ENCODE measurements at regions not wholly inside any gene's neighbourhood (a gene's known extent, or its start where the extent isn't known, plus 50 kb on each side); places are given as distances from the start of the nearest gene placed in this dataset.
"Not testable (repeated sequence)": the region's sequence is repeated elsewhere in the genome, so short reads cannot be mapped to it uniquely, and the experiment has no call there.

GRCh38 chr5:82599692-82600091 lies 321.5 kb upstream of the RPS23 start:
- Mint-ChIP-seq H3K27me3 (no peaks in the 10 kb centered on the region), H3K9me3 (no peaks in the 10 kb centered on the region), H3K36me3 (ENCODE audit: insufficient read depth) (no peaks in the 10 kb centered on the region), H3K27ac (no peak overlapping the region), H3K4me1 (ENCODE audit: low read depth in 2 of 2) (no peaks in the 10 kb centered on the region), H3K4me3 (no peak overlapping the region)
- DNase-seq (no peak), ATAC-seq (replicated peaks) (no peak)

GRCh38 chr5:82599030-82599429 lies 320.9 kb upstream of the RPS23 start:
- H3K9me3 Mint-ChIP-seq = no peaks in the 10 kb centered on the region
- DNase-seq = no peak
- no peaks in the 10 kb centered on the region for H3K27me3 Mint-ChIP-seq
- ATAC-seq (replicated peaks) = no peak
- no peak overlapping the region for H3K27ac Mint-ChIP-seq
- no peaks in the 10 kb centered on the region for H3K36me3 Mint-ChIP-seq (ENCODE audit: insufficient read depth)
- H3K4me1 Mint-ChIP-seq (ENCODE audit: low read depth in 2 of 2) = no peaks in the 10 kb centered on the region
- no peak overlapping the region for H3K4me3 Mint-ChIP-seq

DNA sequence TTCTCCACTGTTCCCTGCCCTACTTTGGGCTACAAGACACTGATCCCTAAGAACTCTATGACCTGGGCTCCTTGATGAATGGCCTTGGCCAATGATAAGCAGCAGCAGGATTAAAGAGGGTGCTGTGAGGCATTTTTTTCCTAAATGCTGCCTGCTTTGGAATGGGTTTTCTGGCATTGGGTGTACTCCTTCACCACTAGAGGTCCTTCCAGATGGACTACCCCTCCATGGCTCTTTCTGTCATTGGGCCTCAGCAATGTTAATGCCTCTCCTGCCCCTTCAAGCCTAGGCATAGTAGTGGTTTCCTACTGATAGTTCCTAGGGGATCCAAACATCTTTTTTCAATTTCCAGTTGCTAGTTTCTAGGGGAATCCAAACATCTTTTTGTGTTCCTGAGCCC lies 319.3 kb upstream of the RPS23 start:
- H3K27me3 Mint-ChIP-seq = no peaks in the 10 kb centered on the region
- DNase-seq (no peak), ATAC-seq (replicated peaks) (no peak)
- H3K9me3 Mint-ChIP-seq = no peaks in the 10 kb centered on the region
- no peak overlapping the region for H3K4me3 Mint-ChIP-seq
- no peaks in the 10 kb centered on the region for H3K36me3 Mint-ChIP-seq (ENCODE audit: insufficient read depth)
- no peaks in the 10 kb centered on the region for H3K4me1 Mint-ChIP-seq (ENCODE audit: low read depth in 2 of 2)
- no peak overlapping the region for H3K27ac Mint-ChIP-seq

GRCh38 chr5:82596451-82596850 lies 318.3 kb upstream of the RPS23 start:
- no peak overlapping the region for H3K4me3 Mint-ChIP-seq
- no peaks in the 10 kb centered on the region for H3K36me3 Mint-ChIP-seq (ENCODE audit: insufficient read depth)
- H3K27ac Mint-ChIP-seq = no peak overlapping the region
- H3K9me3 Mint-ChIP-seq = no peaks in the 10 kb centered on the region
- ATAC-seq (replicated peaks) (no peak), DNase-seq (no peak)
- no peaks in the 10 kb centered on the region for H3K27me3 Mint-ChIP-seq
- no peaks in the 10 kb centered on the region for H3K4me1 Mint-ChIP-seq (ENCODE audit: low read depth in 2 of 2)

- DNase-seq = no peak
- Mint-ChIP-seq H3K4me1 (ENCODE audit: low read depth in 2 of 2) (no peaks in the 10 kb centered on the region), H3K27ac (no peak overlapping the region), H3K36me3 (ENCODE audit: insufficient read depth) (no peaks in the 10 kb centered on the region), H3K4me3 (no peak overlapping the region), H3K27me3 (no peaks in the 10 kb centered on the region), H3K9me3 (peaks cover 2 to 8% of the 10 kb centered on the region in 2 donors)
- no peak for ATAC-seq (replicated peaks)
Measured at GRCh38 chr5:82595113-82595512, 317.0 kb upstream of the RPS23 start.

GRCh38 chr5:82594097-82594496 lies 315.9 kb upstream of the RPS23 start:
- no peaks in the 10 kb centered on the region for H3K27me3 Mint-ChIP-seq
- H3K9me3 Mint-ChIP-seq = peaks cover 4 to 11% of the 10 kb centered on the region in 2 donors
- ATAC-seq (replicated peaks) = no peak
- no peaks in the 10 kb centered on the region for H3K4me1 Mint-ChIP-seq (ENCODE audit: low read depth in 2 of 2)
- no peaks in the 10 kb centered on the region for H3K36me3 Mint-ChIP-seq (ENCODE audit: insufficient read depth)
- no peak overlapping the region for H3K4me3 Mint-ChIP-seq
- no peak for DNase-seq
- H3K27ac Mint-ChIP-seq = no peak overlapping the region

DNA sequence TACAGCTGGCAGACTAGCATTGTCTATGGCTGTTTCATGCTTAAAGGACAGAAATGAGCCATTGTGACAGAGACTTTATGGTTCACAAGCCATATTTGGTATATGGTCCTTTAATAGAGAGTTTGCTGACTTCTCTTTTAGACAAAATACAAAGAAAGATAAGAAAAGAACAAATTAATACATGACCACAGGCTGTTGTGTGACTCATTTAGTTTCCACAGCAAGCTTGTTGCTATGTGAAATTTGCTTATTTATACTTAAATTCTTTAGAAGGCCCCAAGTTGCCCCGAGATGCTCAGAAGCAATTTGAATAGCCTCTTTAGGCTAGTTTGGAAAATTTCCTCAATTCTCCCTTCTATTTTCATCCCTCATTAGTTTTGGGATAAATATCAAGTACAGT lies 315.3 kb upstream of the RPS23 start:
- ATAC-seq (replicated peaks) (no peak), DNase-seq (no peak)
- Mint-ChIP-seq H3K9me3 (peaks cover 4 to 11% of the 10 kb centered on the region in 2 donors), H3K4me1 (ENCODE audit: low read depth in 2 of 2) (no peaks in the 10 kb centered on the region), H3K4me3 (no peak overlapping the region), H3K27ac (no peak overlapping the region), H3K27me3 (no peaks in the 10 kb centered on the region), H3K36me3 (ENCODE audit: insufficient read depth) (no peaks in the 10 kb centered on the region)

DNA sequence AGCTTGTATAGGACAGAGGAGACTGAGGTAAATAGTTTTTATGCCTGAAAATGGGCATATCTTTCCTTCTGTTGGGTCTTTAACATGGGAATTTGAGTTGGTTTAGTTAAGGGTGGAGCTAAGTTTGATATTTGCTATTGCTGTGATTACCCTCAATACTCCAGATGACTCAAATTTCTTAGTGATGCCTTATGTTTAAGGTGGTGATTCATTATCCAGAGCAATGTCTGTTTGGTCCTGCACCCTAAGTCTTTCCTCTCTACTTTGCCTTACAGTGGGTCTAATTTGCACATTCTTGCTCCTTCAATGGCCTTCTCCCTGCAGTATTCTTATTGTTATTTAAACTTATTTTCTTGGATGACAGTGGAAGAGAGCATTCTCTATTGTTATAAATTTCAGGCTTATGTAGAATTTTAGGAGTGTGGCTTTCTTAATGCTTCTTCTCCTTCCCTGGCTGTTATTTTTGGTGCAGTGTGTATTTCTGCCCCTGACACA lies 312.9 kb upstream of the RPS23 start:
- Mint-ChIP-seq H3K4me3 (no peak overlapping the region), H3K9me3 (peaks cover 4 to 11% of the 10 kb centered on the region in 2 donors), H3K27ac (no peak overlapping the region), H3K4me1 (ENCODE audit: low read depth in 2 of 2) (no peaks in the 10 kb centered on the region), H3K27me3 (no peaks in the 10 kb centered on the region), H3K36me3 (ENCODE audit: insufficient read depth) (no peaks in the 10 kb centered on the region)
- no peak for ATAC-seq (replicated peaks)
- DNase-seq = no peak

GRCh38 chr5:82590112-82590511 lies 312.0 kb upstream of the RPS23 start:
- Mint-ChIP-seq H3K4me3 (no peak overlapping the region), H3K36me3 (ENCODE audit: insufficient read depth) (no peaks in the 10 kb centered on the region), H3K4me1 (ENCODE audit: low read depth in 2 of 2) (no peaks in the 10 kb centered on the region), H3K27ac (no peak overlapping the region), H3K9me3 (peaks cover 4 to 11% of the 10 kb centered on the region in 2 donors), H3K27me3 (no peaks in the 10 kb centered on the region)
- no peak for ATAC-seq (replicated peaks)
- no peak for DNase-seq

DNA sequence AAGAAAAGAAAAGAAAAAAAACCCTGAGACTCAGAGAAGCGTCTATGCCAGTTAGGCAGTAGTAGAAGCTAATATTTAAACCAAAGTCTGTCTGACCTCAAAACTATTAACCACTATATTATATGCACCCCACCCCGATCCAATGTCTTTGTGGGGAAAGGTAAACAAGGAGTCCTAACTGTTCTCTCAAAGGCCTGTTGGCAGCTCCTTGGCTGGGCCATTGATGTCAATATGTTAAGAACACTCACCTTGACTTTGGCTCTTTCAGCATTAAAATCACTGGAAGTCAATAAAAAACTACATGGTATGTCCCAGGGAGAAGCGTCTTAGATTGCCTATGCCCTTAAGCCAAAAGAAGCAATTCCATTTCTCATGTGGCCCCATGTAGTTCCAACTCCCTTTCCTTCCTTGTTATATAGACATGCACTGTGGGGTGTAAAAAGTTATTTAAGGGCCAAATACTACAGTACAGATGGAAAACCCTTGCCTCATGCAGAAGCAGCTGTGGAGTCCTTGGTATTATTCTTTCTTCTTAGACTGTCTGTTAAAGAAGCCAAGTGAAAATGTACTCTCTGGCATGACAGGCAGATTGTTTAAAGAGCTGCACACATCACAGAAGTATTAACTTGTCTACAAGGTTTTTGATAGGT lies 308.6 kb upstream of the RPS23 start:
- H3K27me3 Mint-ChIP-seq = peaks cover 0 to 9% of the 10 kb centered on the region in 2 donors
- no peak overlapping the region for H3K27ac Mint-ChIP-seq
- DNase-seq (no peak), ATAC-seq (replicated peaks) (no peak)
- H3K4me3 Mint-ChIP-seq = no peak overlapping the region
- H3K36me3 Mint-ChIP-seq (ENCODE audit: insufficient read depth) = no peaks in the 10 kb centered on the region
- H3K9me3 Mint-ChIP-seq = peaks cover 8 to 11% of the 10 kb centered on the region in 2 donors
- H3K4me1 Mint-ChIP-seq (ENCODE audit: low read depth in 2 of 2) = no peaks in the 10 kb centered on the region

DNA sequence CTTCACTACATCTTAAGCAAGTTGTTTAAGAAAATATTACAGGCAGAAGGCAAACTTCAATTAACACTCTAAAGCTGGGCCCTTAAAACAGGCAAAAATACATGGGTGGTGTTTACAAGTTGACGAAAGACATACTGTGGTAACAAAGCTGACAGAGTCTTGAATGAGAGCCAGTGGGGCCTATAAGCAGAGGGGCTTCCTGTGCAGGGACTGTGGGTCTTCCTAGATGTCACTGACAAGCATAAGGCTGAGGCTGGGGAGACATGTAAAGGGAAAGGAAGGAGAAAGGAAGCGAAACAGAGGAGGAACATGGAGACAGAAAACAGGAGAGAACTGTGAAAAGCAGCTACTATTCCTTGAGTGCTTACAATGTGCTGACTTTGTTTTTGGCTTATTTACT lies 308.0 kb upstream of the RPS23 start:
- Mint-ChIP-seq H3K4me1 (ENCODE audit: low read depth in 2 of 2) (no peaks in the 10 kb centered on the region), H3K36me3 (ENCODE audit: insufficient read depth) (no peaks in the 10 kb centered on the region), H3K27me3 (peaks cover 0 to 9% of the 10 kb centered on the region in 2 donors), H3K9me3 (peaks cover 8 to 11% of the 10 kb centered on the region in 2 donors), H3K4me3 (no peak overlapping the region), H3K27ac (no peak overlapping the region)
- ATAC-seq (replicated peaks) (no peak), DNase-seq (no peak)

- DNase-seq = no peak
- no peaks in the 10 kb centered on the region for H3K36me3 Mint-ChIP-seq (ENCODE audit: insufficient read depth)
- H3K4me3 Mint-ChIP-seq = no peak overlapping the region
- no peak for ATAC-seq (replicated peaks)
- H3K27ac Mint-ChIP-seq = no peak overlapping the region
- peaks cover 0 to 5% of the 10 kb centered on the region in 2 donors for H3K9me3 Mint-ChIP-seq
- H3K4me1 Mint-ChIP-seq (ENCODE audit: low read depth in 2 of 2) = no peaks in the 10 kb centered on the region
- H3K27me3 Mint-ChIP-seq = peaks cover 0 to 9% of the 10 kb centered on the region in 2 donors
Measured at GRCh38 chr5:82584631-82585030, 306.5 kb upstream of the RPS23 start.

DNA sequence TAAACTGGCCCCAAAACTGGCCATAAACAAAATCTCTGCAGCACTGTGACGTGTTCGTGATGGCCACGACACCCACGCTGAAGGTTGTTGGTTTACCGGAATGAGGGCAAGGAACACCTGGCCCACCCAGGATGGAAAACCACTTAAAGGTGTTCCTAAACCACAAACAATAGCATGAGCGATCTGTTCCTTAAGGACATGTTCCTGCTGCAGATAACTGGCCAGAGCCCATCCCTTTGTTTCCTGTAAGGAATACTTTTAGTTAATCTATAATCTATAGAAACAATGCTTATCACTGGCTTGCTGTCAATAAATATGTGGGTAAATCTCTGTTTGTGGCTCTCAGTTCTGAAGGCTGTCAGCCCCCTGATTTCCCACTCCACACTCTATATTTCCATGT lies 305.2 kb upstream of the RPS23 start:
- not testable (repeated sequence) for H3K27ac Mint-ChIP-seq; H3K9me3 Mint-ChIP-seq; H3K4me3 Mint-ChIP-seq; ATAC-seq (replicated peaks); H3K36me3 Mint-ChIP-seq (ENCODE audit: insufficient read depth); H3K4me1 Mint-ChIP-seq (ENCODE audit: low read depth in 2 of 2); DNase-seq; H3K27me3 Mint-ChIP-seq

GRCh38 chr5:82564963-82565362 lies 286.8 kb upstream of the RPS23 start:
- no peak overlapping the region for H3K4me3 Mint-ChIP-seq
- no peak for ATAC-seq (replicated peaks)
- DNase-seq = no peak
- no peaks in the 10 kb centered on the region for H3K27me3 Mint-ChIP-seq
- peaks cover 0 to 7% of the 10 kb centered on the region in 2 donors for H3K9me3 Mint-ChIP-seq
- no peak overlapping the region for H3K27ac Mint-ChIP-seq
- no peaks in the 10 kb centered on the region for H3K4me1 Mint-ChIP-seq (ENCODE audit: low read depth in 2 of 2)
- no peaks in the 10 kb centered on the region for H3K36me3 Mint-ChIP-seq (ENCODE audit: insufficient read depth)
